Fibroblast of lung (primary cell): ENCODE measurements at regions not wholly inside any gene's neighbourhood (a gene's known extent, or its start where the extent isn't known, plus 50 kb on each side); places are given as distances from the start of the nearest gene placed in this dataset.

Source experiments
- DNase-seq, 2 donors: peaks; one replicate each; pipeline versions ENCODE4 v3.0.0 to v3.0.0-alpha.2; 2010; ENCODE audit warnings: low read depth in 2 of 2
- H2AFZ ChIP-seq: 2 replicates; pipeline ENCODE4 v1.5.1; 2012; ENCODE audit warnings: low read length, control low read depth, inconsistent platforms
- H3K27ac ChIP-seq: 2 replicates; pipeline ENCODE4 v1.5.1; 2011; ENCODE audit warnings: low read length, control low read depth; ENCODE audit not compliant: insufficient read depth
- H3K27me3 ChIP-seq: 2 replicates; pipeline ENCODE4 v1.5.1; 2011; ENCODE audit warnings: mild to moderate bottlenecking, low read length; ENCODE audit not compliant: control insufficient read depth, insufficient read depth
- H3K36me3 ChIP-seq: 2 replicates; pipeline ENCODE4 v1.5.1; 2011; ENCODE audit warnings: low read length; ENCODE audit not compliant: control insufficient read depth, insufficient read depth
- H3K4me1 ChIP-seq: 2 replicates; pipeline ENCODE4 v1.5.1; 2011; ENCODE audit warnings: low read length; ENCODE audit not compliant: control insufficient read depth, insufficient read depth; ENCODE audit errors: extremely low read depth
- H3K4me2 ChIP-seq: 2 replicates; pipeline ENCODE4 v1.5.1; 2011; ENCODE audit warnings: low read length, control low read depth; ENCODE audit not compliant: insufficient read depth; ENCODE audit errors: extremely low read depth
- H3K4me3 ChIP-seq, 4 experiments: fragments of 200-600 bp in 1 of 4; sonication (generic) in 1 of 4; replicated peaks in 1 of 4; 2 replicates each; pipeline ENCODE4 v1.5.1; 2011 to 2016; ENCODE audit warnings: low read length in 4 of 4, low read depth in 3 of 4, mild to moderate bottlenecking in 3 of 4, control low read depth in 2 of 4, inconsistent platforms in 1 of 4, mixed read lengths in 1 of 4; ENCODE audit not compliant: insufficient read depth in 1 of 4; ENCODE audit errors: control extremely low read depth in 1 of 4
- H3K79me2 ChIP-seq: 2 replicates; pipeline ENCODE4 v1.5.1; 2012; ENCODE audit warnings: mild to moderate bottlenecking, low read length, inconsistent platforms; ENCODE audit not compliant: control insufficient read depth, insufficient read depth
- H3K9ac ChIP-seq: 2 replicates; pipeline ENCODE4 v1.5.1; 2011; ENCODE audit warnings: mild to moderate bottlenecking, low read length, control low read depth; ENCODE audit not compliant: insufficient read depth
- H3K9me3 ChIP-seq: 2 replicates; pipeline ENCODE4 v1.5.1; 2012; ENCODE audit warnings: low read depth, low read length; ENCODE audit not compliant: control insufficient read depth, insufficient read depth
- H4K20me1 ChIP-seq: 2 replicates; pipeline ENCODE4 v1.5.1; 2011; ENCODE audit warnings: low read length; ENCODE audit not compliant: control insufficient read depth, insufficient read depth; ENCODE audit errors: extremely low read depth
- CTCF ChIP-seq, 2 donors: IDR thresholded peaks in 1 of 2; conservative IDR thresholded peaks in 1 of 2; 1 replicate in 1 of 2; 2 replicates in 1 of 2; pipeline ENCODE4 v1.5.1; 2011 to 2012; ENCODE audit warnings: low read length in 2 of 2, control low read depth in 1 of 2, inconsistent platforms in 1 of 2, low read depth in 1 of 2, mild to moderate bottlenecking in 1 of 2
- EZH2 ChIP-seq: IDR thresholded peaks from 2 replicates; pipeline ENCODE4 v1.5.1; 2012; ENCODE audit warnings: low read length, control low read depth, mild to moderate bottlenecking; ENCODE audit errors: missing control alignments

DNA sequence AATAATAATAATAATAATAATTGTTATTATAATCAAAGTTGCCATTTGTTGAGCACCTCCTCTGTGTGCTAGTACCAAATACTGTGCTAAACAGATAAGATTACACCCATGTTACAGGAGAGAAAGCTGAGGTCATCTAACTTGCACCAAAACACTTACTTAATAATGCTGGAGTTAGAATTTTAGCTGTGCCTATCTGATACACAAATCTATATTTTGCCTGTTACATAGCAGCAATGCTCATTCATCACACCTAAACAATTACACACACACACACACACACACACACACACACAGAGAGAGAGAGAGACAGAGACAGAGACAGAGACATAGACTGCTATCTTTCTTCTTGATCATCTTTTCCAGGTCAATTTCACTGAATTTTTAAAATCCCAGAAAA, 170.9 kb upstream of the KLF3 start:
- Histone ChIP-seq H2AFZ (no peak overlapping the region), H3K27ac (no peak overlapping the region), H3K27me3 (no peaks in the 10 kb centered on the region), H3K4me2 (no peak overlapping the region), H3K4me1 (no peaks in the 10 kb centered on the region), H4K20me1 (no peaks in the 10 kb centered on the region), H3K9me3 (no peaks in the 10 kb centered on the region), H3K36me3 (no peaks in the 10 kb centered on the region), H3K4me3 (no peak overlapping the region), H3K9ac (no peak overlapping the region), H3K79me2 (no peaks in the 10 kb centered on the region)
- TF ChIP-seq EZH2 (no peak), CTCF (conservative IDR thresholded peaks at IDR 0.05 in 1 of 2, IDR thresholded peaks at IDR 0.05 in 1 of 2; ENCODE audit: low read depth in 1 of 2, low read length in 2 of 2) (no peak)
- DNase-seq, result no peak

DNA sequence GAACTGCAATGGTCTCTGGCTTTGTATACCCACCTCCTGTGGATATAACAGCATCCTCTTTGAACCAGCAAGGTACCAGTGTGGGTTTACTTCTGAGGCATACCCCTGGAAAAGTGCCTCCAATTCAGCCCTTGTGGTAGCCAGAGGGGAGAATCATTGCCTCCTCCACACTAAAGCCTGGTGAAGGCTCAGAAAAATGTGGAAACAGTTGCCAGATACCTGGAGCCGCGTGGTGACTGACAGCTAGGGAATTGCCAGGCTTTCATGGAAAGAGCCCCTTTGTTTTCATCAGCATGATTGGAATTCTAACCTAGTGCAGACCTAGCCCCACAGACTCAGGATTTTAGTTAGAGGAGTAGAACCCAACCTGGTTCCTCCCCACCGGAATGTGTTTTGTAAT, 168.6 kb upstream of the KLF3 start:
- Histone ChIP-seq H3K4me1 (no peaks in the 10 kb centered on the region), H3K27ac (no peak overlapping the region), H3K9me3 (no peaks in the 10 kb centered on the region), H3K36me3 (no peaks in the 10 kb centered on the region), H3K4me3 (no peak overlapping the region), H3K27me3 (no peaks in the 10 kb centered on the region), H3K79me2 (no peaks in the 10 kb centered on the region), H3K4me2 (no peak overlapping the region), H4K20me1 (no peaks in the 10 kb centered on the region), H3K9ac (no peak overlapping the region), H2AFZ (no peak overlapping the region)
- TF ChIP-seq CTCF (conservative IDR thresholded peaks at IDR 0.05 in 1 of 2, IDR thresholded peaks at IDR 0.05 in 1 of 2; ENCODE audit: low read depth in 1 of 2, low read length in 2 of 2), result no peak
- TF ChIP-seq EZH2, result no peak
- no peak for DNase-seq

DNA sequence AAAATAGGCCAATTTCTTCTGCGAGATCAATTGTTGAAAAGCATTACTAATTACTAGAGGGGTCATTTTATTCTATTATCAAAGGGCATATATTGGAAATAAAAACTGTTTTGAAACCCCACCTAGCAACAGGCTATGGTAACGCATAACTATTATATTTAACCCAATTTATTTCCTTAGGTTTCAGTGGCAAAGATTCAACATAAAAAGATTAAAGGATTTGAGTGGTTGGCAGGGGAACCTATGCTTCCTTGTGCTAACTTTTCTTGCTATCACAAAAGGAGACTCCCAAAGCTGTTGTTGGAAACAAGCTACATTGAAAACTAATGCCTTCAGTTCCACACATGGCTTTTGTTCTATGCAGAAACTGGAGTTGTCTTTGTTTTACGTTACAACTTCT, 166.9 kb upstream of the KLF3 start:
- Histone ChIP-seq H3K36me3 (no peaks in the 10 kb centered on the region), H3K4me1 (no peaks in the 10 kb centered on the region), H3K4me3 (no peak overlapping the region), H3K4me2 (no peak overlapping the region), H4K20me1 (no peaks in the 10 kb centered on the region), H3K27ac (no peak overlapping the region), H2AFZ (no peak overlapping the region), H3K9ac (no peak overlapping the region), H3K79me2 (no peaks in the 10 kb centered on the region), H3K9me3 (no peaks in the 10 kb centered on the region), H3K27me3 (no peaks in the 10 kb centered on the region)
- TF ChIP-seq EZH2 (no peak), CTCF (conservative IDR thresholded peaks at IDR 0.05 in 1 of 2, IDR thresholded peaks at IDR 0.05 in 1 of 2; ENCODE audit: low read depth in 1 of 2, low read length in 2 of 2) (no peak)
- DNase-seq, result no peak
